SU-DHL-6 (cell line): ENCODE measurements at regions not wholly inside any gene's neighbourhood (a gene's known extent, or its start where the extent isn't known, plus 50 kb on each side); places are given as distances from the start of the nearest gene placed in this dataset.

ENCODE experiments used
- H2AFZ ChIP-seq: fragments of 200-600 bp; sonication (generic); 2 replicates; pipeline ENCODE4 v1.6.1; 2014; ENCODE audit warnings: low read depth, mild to moderate bottlenecking, moderate library complexity, mixed read lengths, antibody characterized with exemption, low read length; ENCODE audit not compliant: severe bottlenecking
- H3F3A ChIP-seq: fragments of 200-600 bp; shearing (Covaris generic); 2 replicates; pipeline ENCODE4 v1.6.0; 2016; ENCODE audit warnings: antibody characterized with exemption, mild to moderate bottlenecking; ENCODE audit not compliant: insufficient read depth
- H3K27ac ChIP-seq: fragments of 200-600 bp; sonication (generic); 2 replicates; pipeline ENCODE4 v1.5.1; 2016; ENCODE audit warnings: low read depth, mild to moderate bottlenecking, low read length, moderate library complexity, mixed read lengths
- H3K27me3 ChIP-seq: fragments of 200-600 bp; sonication (generic), shearing (Covaris generic); 2 replicates; pipeline ENCODE4 v1.6.0; 2014; ENCODE audit warnings: mild to moderate bottlenecking, low read length
- H3K36me3 ChIP-seq: fragments of 200-600 bp; sonication (generic); 2 replicates; pipeline ENCODE4 v1.6.1; 2014; ENCODE audit warnings: mild to moderate bottlenecking, low read length, mixed read lengths
- H3K4me2 ChIP-seq: fragments of 300-600, 200-600 bp; shearing (Covaris generic), sonication (generic); 2 replicates; pipeline ENCODE4 v1.6.0; 2014; ENCODE audit warnings: low read length, low read depth, mild to moderate bottlenecking; ENCODE audit not compliant: poor library complexity, severe bottlenecking
- H3K4me3 ChIP-seq: fragments of 200-600 bp; sonication (generic); 2 replicates; pipeline ENCODE4 v1.5.1; 2014; ENCODE audit warnings: antibody characterized with exemption, low read length, mild to moderate bottlenecking, mixed read lengths; ENCODE audit not compliant: insufficient read depth, poor library complexity, severe bottlenecking
- H3K79me2 ChIP-seq: fragments of 200-600 bp; sonication (generic); 2 replicates; pipeline ENCODE4 v1.6.1; 2014; ENCODE audit warnings: mild to moderate bottlenecking, low read length, moderate library complexity; ENCODE audit not compliant: insufficient read depth
- H3K9ac ChIP-seq: fragments of 200-600 bp; sonication (generic); 2 replicates; pipeline ENCODE4 v1.7.0; 2014; ENCODE audit warnings: mild to moderate bottlenecking, low read length
- H3K9me2 ChIP-seq: fragments of 200-600 bp; sonication (generic); replicated peaks from 2 replicates; pipeline ENCODE4 v1.6.1; 2014; ENCODE audit warnings: low read length; ENCODE audit not compliant: insufficient read depth
- H3K9me3 ChIP-seq: fragments of 200-600 bp; sonication (generic); 2 replicates; pipeline ENCODE4 v1.6.1; 2014; ENCODE audit warnings: low read length, mixed read lengths; ENCODE audit not compliant: insufficient read depth
- H4K20me1 ChIP-seq: fragments of 200-600 bp; sonication (generic); 2 replicates; pipeline ENCODE4 v1.6.1; 2014; ENCODE audit warnings: low read depth, mild to moderate bottlenecking, antibody characterized with exemption, low read length, moderate library complexity, mixed read lengths
- EZH2phosphoT487 ChIP-seq: fragments of 200-600 bp; sonication (generic), shearing (Covaris generic); conservative IDR thresholded peaks from 2 replicates; pipeline ENCODE4 v1.6.1; 2018; ENCODE audit warnings: mild to moderate bottlenecking, antibody characterized with exemption, low read length, moderate library complexity, mixed read lengths
- TF ChIP-seq, protein P1 (sequence below): fragments of 200-600 bp; sonication (generic); IDR thresholded peaks from one replicate; pipeline ENCODE4 v1.5.1; 2017; ENCODE audit warnings: antibody characterized with exemption, mild to moderate bottlenecking, low read length, moderate library complexity; ENCODE audit not compliant: insufficient read depth, poor library complexity, severe bottlenecking

DNA sequence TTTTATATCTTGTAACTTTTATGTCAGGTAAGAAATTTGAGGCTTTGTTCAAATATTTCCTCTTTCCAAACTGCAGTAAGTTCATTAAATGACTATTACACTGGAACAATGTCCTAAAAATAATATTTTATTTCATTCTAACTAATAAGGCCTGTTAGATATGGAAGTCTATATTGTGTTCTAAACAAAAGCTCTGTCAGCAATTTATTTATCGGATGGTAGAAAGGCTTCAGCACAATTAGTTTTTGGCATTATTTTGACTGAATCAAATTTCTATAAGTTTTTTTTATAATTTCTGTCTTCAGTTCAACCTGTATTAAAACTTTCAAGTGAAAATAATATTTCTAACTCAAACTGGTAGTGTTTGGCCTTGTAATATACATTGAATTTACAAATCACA, 992.1 kb downstream of the EPHA3 start:
- Histone ChIP-seq H3K9ac (no peak overlapping the region), H3K27ac (no peak overlapping the region), H3K4me3 (no peak overlapping the region), H3K27me3 (no peaks in the 10 kb centered on the region), H3K4me2 (no peak overlapping the region), H3K36me3 (no peaks in the 10 kb centered on the region), H3F3A (no peaks in the 10 kb centered on the region), H4K20me1 (no peaks in the 10 kb centered on the region), H2AFZ (no peak overlapping the region), H3K9me3 (no peaks in the 10 kb centered on the region), H3K9me2 (no peaks in the 10 kb centered on the region), H3K79me2 (no peaks in the 10 kb centered on the region)
- TF ChIP-seq EZH2phosphoT487 = no peak
- TF ChIP-seq, protein P1, sequence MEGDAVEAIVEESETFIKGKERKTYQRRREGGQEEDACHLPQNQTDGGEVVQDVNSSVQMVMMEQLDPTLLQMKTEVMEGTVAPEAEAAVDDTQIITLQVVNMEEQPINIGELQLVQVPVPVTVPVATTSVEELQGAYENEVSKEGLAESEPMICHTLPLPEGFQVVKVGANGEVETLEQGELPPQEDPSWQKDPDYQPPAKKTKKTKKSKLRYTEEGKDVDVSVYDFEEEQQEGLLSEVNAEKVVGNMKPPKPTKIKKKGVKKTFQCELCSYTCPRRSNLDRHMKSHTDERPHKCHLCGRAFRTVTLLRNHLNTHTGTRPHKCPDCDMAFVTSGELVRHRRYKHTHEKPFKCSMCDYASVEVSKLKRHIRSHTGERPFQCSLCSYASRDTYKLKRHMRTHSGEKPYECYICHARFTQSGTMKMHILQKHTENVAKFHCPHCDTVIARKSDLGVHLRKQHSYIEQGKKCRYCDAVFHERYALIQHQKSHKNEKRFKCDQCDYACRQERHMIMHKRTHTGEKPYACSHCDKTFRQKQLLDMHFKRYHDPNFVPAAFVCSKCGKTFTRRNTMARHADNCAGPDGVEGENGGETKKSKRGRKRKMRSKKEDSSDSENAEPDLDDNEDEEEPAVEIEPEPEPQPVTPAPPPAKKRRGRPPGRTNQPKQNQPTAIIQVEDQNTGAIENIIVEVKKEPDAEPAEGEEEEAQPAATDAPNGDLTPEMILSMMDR = no peak

GRCh38 chr3:90102146-90102545, 994.7 kb downstream of the EPHA3 start:
- no peaks in the 10 kb centered on the region for H3K27me3 ChIP-seq
- no peak overlapping the region for H3K27ac ChIP-seq
- no peak for TF ChIP-seq EZH2phosphoT487
- TF ChIP-seq, protein P1 = no peak
- H4K20me1 ChIP-seq = no peaks in the 10 kb centered on the region
- H3K36me3 ChIP-seq = no peaks in the 10 kb centered on the region
- H3K4me2 ChIP-seq = no peak overlapping the region
- H3K9ac ChIP-seq = no peak overlapping the region
- no peaks in the 10 kb centered on the region for H3F3A ChIP-seq
- H3K9me3 ChIP-seq = no peaks in the 10 kb centered on the region
- H3K9me2 ChIP-seq = no peaks in the 10 kb centered on the region
- no peak overlapping the region for H3K4me3 ChIP-seq
- H3K79me2 ChIP-seq = no peaks in the 10 kb centered on the region
- H2AFZ ChIP-seq = no peak overlapping the region

GRCh38 chr3:90121326-90121725, 1013.9 kb downstream of the EPHA3 start:
- Histone ChIP-seq H2AFZ (no peak overlapping the region), H3K27me3 (no peaks in the 10 kb centered on the region), H3K79me2 (no peaks in the 10 kb centered on the region), H3K4me3 (no peak overlapping the region), H3K4me2 (no peak overlapping the region), H3K36me3 (no peaks in the 10 kb centered on the region), H3K9me3 (no peaks in the 10 kb centered on the region), H3K27ac (no peak overlapping the region), H3F3A (no peaks in the 10 kb centered on the region), H4K20me1 (no peaks in the 10 kb centered on the region), H3K9ac (no peak overlapping the region), H3K9me2 (no peaks in the 10 kb centered on the region)
- TF ChIP-seq EZH2phosphoT487 = no peak
- TF ChIP-seq, protein P1 = no peak
